Endodermal cell (in vitro differentiated cells): ENCODE measurements at regions not wholly inside any gene's neighbourhood (a gene's known extent, or its start where the extent isn't known, plus 50 kb on each side); places are given as distances from the start of the nearest gene placed in this dataset.

Experiments
- DNase-seq: peaks from one replicate; pipeline ENCODE4 v3.0.0-alpha.2; 2017
- H3K27ac ChIP-seq: 2 replicates; pipeline ENCODE4 v1.5.1; 2013; ENCODE audit warnings: mild to moderate bottlenecking, low read depth, low read length, moderate library complexity
- H3K27me3 ChIP-seq: 2 replicates; pipeline ENCODE4 v1.6.1; 2013; ENCODE audit warnings: mild to moderate bottlenecking, low read length, moderate library complexity; ENCODE audit not compliant: insufficient read depth, control insufficient read depth, poor library complexity, severe bottlenecking
- H3K36me3 ChIP-seq: 2 replicates; pipeline ENCODE4 v1.7.0; 2013; ENCODE audit warnings: mild to moderate bottlenecking, low read length, moderate library complexity; ENCODE audit not compliant: control insufficient read depth, insufficient read depth
- H3K4me1 ChIP-seq: one replicate; pipeline ENCODE4 v1.7.0; 2013; ENCODE audit warnings: low read length; ENCODE audit not compliant: control insufficient read depth, insufficient read depth
- H3K4me3 ChIP-seq: 2 replicates; pipeline ENCODE4 v1.5.1; 2013; ENCODE audit warnings: mild to moderate bottlenecking, low read length, moderate library complexity
- H3K9ac ChIP-seq: 2 replicates; pipeline ENCODE4 v1.6.1; 2013; ENCODE audit warnings: mild to moderate bottlenecking, low read length, moderate library complexity; ENCODE audit not compliant: poor library complexity, severe bottlenecking; ENCODE audit errors: extremely low read depth
- H3K9me3 ChIP-seq: 2 replicates; pipeline ENCODE4 v1.6.1; 2013; ENCODE audit warnings: mild to moderate bottlenecking, low read length, moderate library complexity; ENCODE audit not compliant: control insufficient read depth
- H3K27ac Mint-ChIP-seq: 2 replicates; pipeline ENCODE4 v1.8.0; 2020; ENCODE audit warnings: mixed read lengths
- H3K27me3 Mint-ChIP-seq: 2 replicates; pipeline ENCODE4 v1.8.0; 2021; ENCODE audit warnings: mild to moderate bottlenecking, mixed read lengths; ENCODE audit not compliant: insufficient read depth
- H3K36me3 Mint-ChIP-seq: 2 replicates; pipeline ENCODE4 v1.8.0; 2020; ENCODE audit warnings: low read depth, mixed read lengths
- H3K4me1 Mint-ChIP-seq: 2 replicates; pipeline ENCODE4 v1.8.0; 2020; ENCODE audit warnings: mixed read lengths
- H3K4me3 Mint-ChIP-seq: 2 replicates; pipeline ENCODE4 v1.8.0; 2020; ENCODE audit warnings: mild to moderate bottlenecking, moderate library complexity, mixed read lengths
- H3K9me3 Mint-ChIP-seq: 2 replicates; pipeline ENCODE4 v1.8.0; 2020; ENCODE audit warnings: mild to moderate bottlenecking, mixed read lengths
- WGBS, 2 experiments: methylation state at CpG; one replicate each; pipeline versions ENCODE4 v1.1.5 to v1.1.7; 2013; ENCODE audit warnings: missing lambda C conversion rate in 2 of 2, mixed read lengths in 1 of 2; ENCODE audit not compliant: insufficient coverage in 1 of 2, insufficient read length in 1 of 2; 5-methylcytosine and 5-hydroxymethylcytosine counted together
- TF ChIP-seq, protein P1 (sequence below): fragments of 200-600 bp; sonication (generic); conservative IDR thresholded peaks from 2 replicates; pipeline ENCODE4 v1.5.0; 2021; ENCODE audit warnings: antibody characterized with exemption, mild to moderate bottlenecking

DNA sequence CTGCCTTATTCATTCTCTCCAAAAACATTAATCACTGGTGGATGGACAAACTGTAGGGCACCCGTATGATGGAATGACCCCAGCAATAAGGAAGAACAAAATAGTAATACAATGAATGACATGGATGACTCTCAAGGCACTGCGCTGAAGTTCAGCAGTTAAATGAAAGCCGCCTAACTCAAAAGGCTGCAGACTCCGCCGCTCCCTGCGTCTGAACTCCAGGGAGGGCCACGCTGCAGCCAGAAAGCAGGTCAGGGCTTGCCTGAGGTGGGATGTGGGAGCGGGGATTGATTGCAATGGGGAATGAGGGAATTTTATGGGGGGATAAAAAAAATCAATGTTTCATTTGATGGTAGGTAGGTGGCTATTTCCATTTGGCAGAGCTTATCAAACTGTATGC is 86.5 kb upstream of the LAPTM4A start:
- Mint-ChIP-seq H3K27me3 (peaks cover 9% of the 10 kb centered on the region), H3K4me1 (peaks cover 5% of the 10 kb centered on the region), H3K27ac (no peak overlapping the region), H3K36me3 (no peaks in the 10 kb centered on the region), H3K4me3 (no peak overlapping the region), H3K9me3 (no peaks in the 10 kb centered on the region)
- H3K4me1 ChIP-seq, result no peaks in the 10 kb centered on the region
- no peak for DNase-seq
- H3K27me3 ChIP-seq, result peaks cover 6% of the 10 kb centered on the region
- WGBS, 2 experiments, result 93 to 100% methylated on average over 8 of the region's 8 CpGs
- no peak overlapping the region for H3K4me3 ChIP-seq
- H3K36me3 ChIP-seq, result no peaks in the 10 kb centered on the region
- TF ChIP-seq, protein P1, sequence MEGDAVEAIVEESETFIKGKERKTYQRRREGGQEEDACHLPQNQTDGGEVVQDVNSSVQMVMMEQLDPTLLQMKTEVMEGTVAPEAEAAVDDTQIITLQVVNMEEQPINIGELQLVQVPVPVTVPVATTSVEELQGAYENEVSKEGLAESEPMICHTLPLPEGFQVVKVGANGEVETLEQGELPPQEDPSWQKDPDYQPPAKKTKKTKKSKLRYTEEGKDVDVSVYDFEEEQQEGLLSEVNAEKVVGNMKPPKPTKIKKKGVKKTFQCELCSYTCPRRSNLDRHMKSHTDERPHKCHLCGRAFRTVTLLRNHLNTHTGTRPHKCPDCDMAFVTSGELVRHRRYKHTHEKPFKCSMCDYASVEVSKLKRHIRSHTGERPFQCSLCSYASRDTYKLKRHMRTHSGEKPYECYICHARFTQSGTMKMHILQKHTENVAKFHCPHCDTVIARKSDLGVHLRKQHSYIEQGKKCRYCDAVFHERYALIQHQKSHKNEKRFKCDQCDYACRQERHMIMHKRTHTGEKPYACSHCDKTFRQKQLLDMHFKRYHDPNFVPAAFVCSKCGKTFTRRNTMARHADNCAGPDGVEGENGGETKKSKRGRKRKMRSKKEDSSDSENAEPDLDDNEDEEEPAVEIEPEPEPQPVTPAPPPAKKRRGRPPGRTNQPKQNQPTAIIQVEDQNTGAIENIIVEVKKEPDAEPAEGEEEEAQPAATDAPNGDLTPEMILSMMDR, result no peak
- H3K9ac ChIP-seq, result no peak overlapping the region
- no peaks in the 10 kb centered on the region for H3K9me3 ChIP-seq
- H3K27ac ChIP-seq, result no peak overlapping the region

DNA sequence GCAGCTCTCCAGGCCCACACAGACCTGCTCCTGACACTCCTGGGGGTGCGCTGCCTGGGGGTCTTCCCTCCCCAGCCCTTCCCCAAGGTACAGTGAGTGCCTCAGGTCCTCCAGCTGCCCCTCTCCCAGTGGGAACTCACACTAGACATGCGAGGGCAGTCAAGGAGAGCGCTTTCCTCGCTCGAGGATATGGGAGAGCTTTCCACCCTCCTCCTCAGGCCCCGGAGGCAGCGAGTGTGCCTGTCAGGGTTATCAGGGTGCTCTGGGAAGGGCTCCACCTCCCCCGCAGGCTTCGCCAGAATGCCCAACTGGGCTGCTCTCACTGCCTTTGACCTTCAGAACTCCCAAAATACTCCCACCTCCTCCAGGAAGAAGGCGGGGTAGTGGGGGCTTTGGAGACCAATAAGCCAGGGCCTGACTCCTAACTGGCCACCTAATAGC is 85.7 kb upstream of the LAPTM4A start:
- Mint-ChIP-seq H3K27me3 (peaks cover 9% of the 10 kb centered on the region), H3K9me3 (no peaks in the 10 kb centered on the region), H3K4me3 (no peak overlapping the region), H3K4me1 (peaks cover 5% of the 10 kb centered on the region), H3K36me3 (no peaks in the 10 kb centered on the region), H3K27ac (no peak overlapping the region)
- TF ChIP-seq, protein P1, result no peak
- Histone ChIP-seq H3K27ac (no peak overlapping the region), H3K4me1 (no peaks in the 10 kb centered on the region), H3K9ac (no peak overlapping the region), H3K27me3 (peaks cover 6% of the 10 kb centered on the region), H3K4me3 (no peak overlapping the region), H3K9me3 (no peaks in the 10 kb centered on the region), H3K36me3 (no peaks in the 10 kb centered on the region)
- no peak for DNase-seq
- 83 to 90% methylated on average over 7 to 10 of the region's 10 CpGs for WGBS, 2 experiments

DNA sequence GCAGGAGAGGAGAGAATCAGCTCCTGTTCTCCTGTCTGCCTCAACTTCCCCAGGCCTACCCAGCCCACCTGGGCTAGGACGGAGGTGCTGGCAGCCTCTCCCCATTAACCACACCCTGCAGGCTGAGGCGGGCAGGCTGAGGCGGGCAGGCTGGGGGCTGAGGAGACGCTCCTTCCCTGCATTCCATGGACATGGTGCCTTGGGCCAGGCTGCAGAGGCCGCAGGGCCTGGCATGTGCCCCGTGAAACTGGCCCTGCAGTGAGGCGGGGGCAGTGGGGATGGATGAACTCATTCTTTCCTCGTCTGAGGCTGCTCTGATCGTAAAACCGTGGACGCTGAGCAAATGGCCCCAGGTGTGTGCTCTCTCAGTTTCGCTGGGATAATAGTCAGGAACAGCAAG is 84.7 kb upstream of the LAPTM4A start:
- TF ChIP-seq, protein P1, result no peak
- 82% methylated on average over 12 of the region's 12 CpGs; no CpG with 5 or more reads in 1 of the 2 experiments for WGBS, 2 experiments
- Histone ChIP-seq H3K27me3 (peaks cover 6% of the 10 kb centered on the region), H3K27ac (no peak overlapping the region), H3K4me3 (no peak overlapping the region), H3K36me3 (no peaks in the 10 kb centered on the region), H3K9ac (no peak overlapping the region), H3K4me1 (no peaks in the 10 kb centered on the region), H3K9me3 (no peaks in the 10 kb centered on the region)
- DNase-seq, result no peak
- H3K27me3 Mint-ChIP-seq, result peaks cover 9% of the 10 kb centered on the region
- H3K4me3 Mint-ChIP-seq, result no peak overlapping the region
- H3K27ac Mint-ChIP-seq, result no peak overlapping the region
- no peaks in the 10 kb centered on the region for H3K36me3 Mint-ChIP-seq
- H3K4me1 Mint-ChIP-seq, result peaks cover 5% of the 10 kb centered on the region
- no peaks in the 10 kb centered on the region for H3K9me3 Mint-ChIP-seq
